ENCODE measurements at regions not wholly inside any gene's neighbourhood (a gene's known extent, or its start where the extent isn't known, plus 50 kb on each side); places are given as distances from the start of the nearest gene placed in this dataset.

- TF ChIP-seq CTCF (IDR thresholded peaks at IDR 0.05) = no peak
- no peak for TF ChIP-seq EZH2 (IDR thresholded peaks at IDR 0.05)
- TF ChIP-seq EZH2phosphoT487 (IDR thresholded peaks at IDR 0.05) = no peak
Measured at GRCh38 chr9:82882138-82882537, 180.8 kb downstream of the RASEF start.
